MCF 10A (cell line): ENCODE measurements at regions not wholly inside any gene's neighbourhood (a gene's known extent, or its start where the extent isn't known, plus 50 kb on each side); places are given as distances from the start of the nearest gene placed in this dataset.

Experiments
- BruUV-seq: library from RNA; stranded (reverse); fragments of 400-500 nt; replicated peaks from 2 replicates; lab custom pipeline; 2021; lab: Mats Ljungman, UMichigan
- CTCF ChIA-PET: fragments of 300-600 bp; sonication (Branson Sonifier 250); formaldehyde crosslinking; extraction: SDS; loops from one replicate; lab custom pipeline; 2021; ENCODE audit warnings: antibody characterized with exemption, inconsistent platforms; lab: Yijun Ruan, JAX
- POLR2A ChIA-PET: fragments of 300-600, 350-650 bp; sonication (Branson Sonifier 250); formaldehyde crosslinking; extraction: SDS; loops from one replicate; lab custom pipeline; 2020; ENCODE audit warnings: antibody characterized with exemption, inconsistent platforms; lab: Yijun Ruan, JAX
- DNase-seq: peaks from one replicate; pipeline ENCODE4 v3.0.0-alpha.2; 2018; ENCODE audit not compliant: unreplicated experiment
- H3K27ac Mint-ChIP-seq: one replicate; pipeline ENCODE4 v1.8.0; 2022; ENCODE audit warnings: mild to moderate bottlenecking, low read depth, mixed read lengths; ENCODE audit not compliant: unreplicated experiment
- H3K27me3 Mint-ChIP-seq: one replicate; pipeline ENCODE4 v1.8.0; 2022; ENCODE audit warnings: mixed read lengths; ENCODE audit not compliant: insufficient read depth, unreplicated experiment
- H3K36me3 Mint-ChIP-seq: one replicate; pipeline ENCODE4 v1.8.0; 2022; ENCODE audit warnings: mild to moderate bottlenecking, moderate library complexity, mixed read lengths; ENCODE audit not compliant: insufficient read depth, unreplicated experiment
- H3K4me1 Mint-ChIP-seq: one replicate; pipeline ENCODE4 v1.8.0; 2022; ENCODE audit warnings: mixed read lengths; ENCODE audit not compliant: insufficient read depth, unreplicated experiment
- H3K4me3 Mint-ChIP-seq: one replicate; pipeline ENCODE4 v1.8.0; 2022; ENCODE audit warnings: mild to moderate bottlenecking, moderate library complexity, mixed read lengths; ENCODE audit not compliant: unreplicated experiment
- H3K9me3 Mint-ChIP-seq: one replicate; pipeline ENCODE4 v1.8.0; 2022; ENCODE audit warnings: mixed read lengths; ENCODE audit not compliant: unreplicated experiment
- intact Hi-C: fragments of 100-400 bp; cut with micrococcal nuclease; formaldehyde crosslinking; loops from 2 replicates; pipeline ENCODE4 v1.14.1; 2022
- TF ChIP-seq, protein P1 (sequence below): fragments of 200-600 bp; IDR thresholded peaks from one replicate; pipeline ENCODE4 v1.8.0; 2022; ENCODE audit warnings: antibody characterized with exemption, mild to moderate bottlenecking; ENCODE audit not compliant: unreplicated experiment

- CTCF ChIA-PET: interaction anchor here (0.5 to 0.6 kb wide), 3 partner anchors 78 to 129 kb away, joined by 3 read pairs; no protein-coding TSS in a partner anchor
- no peak overlapping the region for H3K4me3 Mint-ChIP-seq
- no TSS peak for BruUV-seq
- TF ChIP-seq, protein P1, sequence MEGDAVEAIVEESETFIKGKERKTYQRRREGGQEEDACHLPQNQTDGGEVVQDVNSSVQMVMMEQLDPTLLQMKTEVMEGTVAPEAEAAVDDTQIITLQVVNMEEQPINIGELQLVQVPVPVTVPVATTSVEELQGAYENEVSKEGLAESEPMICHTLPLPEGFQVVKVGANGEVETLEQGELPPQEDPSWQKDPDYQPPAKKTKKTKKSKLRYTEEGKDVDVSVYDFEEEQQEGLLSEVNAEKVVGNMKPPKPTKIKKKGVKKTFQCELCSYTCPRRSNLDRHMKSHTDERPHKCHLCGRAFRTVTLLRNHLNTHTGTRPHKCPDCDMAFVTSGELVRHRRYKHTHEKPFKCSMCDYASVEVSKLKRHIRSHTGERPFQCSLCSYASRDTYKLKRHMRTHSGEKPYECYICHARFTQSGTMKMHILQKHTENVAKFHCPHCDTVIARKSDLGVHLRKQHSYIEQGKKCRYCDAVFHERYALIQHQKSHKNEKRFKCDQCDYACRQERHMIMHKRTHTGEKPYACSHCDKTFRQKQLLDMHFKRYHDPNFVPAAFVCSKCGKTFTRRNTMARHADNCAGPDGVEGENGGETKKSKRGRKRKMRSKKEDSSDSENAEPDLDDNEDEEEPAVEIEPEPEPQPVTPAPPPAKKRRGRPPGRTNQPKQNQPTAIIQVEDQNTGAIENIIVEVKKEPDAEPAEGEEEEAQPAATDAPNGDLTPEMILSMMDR: no peak
- H3K36me3 Mint-ChIP-seq: no peaks in the 10 kb centered on the region
- intact Hi-C loops: no loop called here
- H3K9me3 Mint-ChIP-seq: no peaks in the 10 kb centered on the region
- no peaks in the 10 kb centered on the region for H3K4me1 Mint-ChIP-seq
- POLR2A ChIA-PET: interaction anchor here (0.6 to 1.5 kb wide), 6 partner anchors 11 to 286 kb away, joined by 3 to 4 read pairs (median 4); no protein-coding TSS in a partner anchor
- DNase-seq: peak; percentile 51
- no peaks in the 10 kb centered on the region for H3K27me3 Mint-ChIP-seq
- no peak overlapping the region for H3K27ac Mint-ChIP-seq
These were observed 285.3 kb upstream of the KITLG start for GRCh38 chr12:88865537-88865936.

GRCh38 chr12:88860851-88861250 lies 280.6 kb upstream of the KITLG start:
- no peak for DNase-seq
- H3K36me3 Mint-ChIP-seq: no peaks in the 10 kb centered on the region
- no peaks in the 10 kb centered on the region for H3K4me1 Mint-ChIP-seq
- intact Hi-C loops: no loop called here
- H3K9me3 Mint-ChIP-seq: no peaks in the 10 kb centered on the region
- POLR2A ChIA-PET: interaction anchor here (0.7 to 1.0 kb wide), 2 partner anchors 111 to 203 kb away, joined by 3 read pairs; no protein-coding TSS in a partner anchor
- H3K27me3 Mint-ChIP-seq: no peaks in the 10 kb centered on the region
- no TSS peak for BruUV-seq
- H3K27ac Mint-ChIP-seq: no peak overlapping the region
- TF ChIP-seq, protein P1: no peak
- CTCF ChIA-PET: interaction anchor here (0.6 to 0.7 kb wide), 2 partner anchors 66 to 133 kb away, joined by 4 read pairs; no protein-coding TSS in a partner anchor
- H3K4me3 Mint-ChIP-seq: no peak overlapping the region

- intact Hi-C loops: no loop called here
- no peak overlapping the region for H3K4me3 Mint-ChIP-seq
- no peak for DNase-seq
- H3K27ac Mint-ChIP-seq: no peak overlapping the region
- no peaks in the 10 kb centered on the region for H3K27me3 Mint-ChIP-seq
- no peaks in the 10 kb centered on the region for H3K36me3 Mint-ChIP-seq
- no TSS peak for BruUV-seq
- peaks cover 9% of the 10 kb centered on the region for H3K4me1 Mint-ChIP-seq
- no peaks in the 10 kb centered on the region for H3K9me3 Mint-ChIP-seq
- ChIA-PET CTCF (interaction anchor here (0.6 to 1.0 kb wide), 2 partner anchors 12 to 40 kb away, joined by 3 read pairs; no protein-coding TSS in a partner anchor), POLR2A (interaction anchor here (0.6 kb wide), 2 partner anchors 45 to 832 kb away, joined by 3 read pairs; no protein-coding TSS in a partner anchor)
- TF ChIP-seq, protein P1: no peak
These were observed 275.9 kb upstream of the KITLG start for GRCh38 chr12:88856201-88856600.

GRCh38 chr12:88855301-88855700 lies 275.0 kb upstream of the KITLG start:
- Mint-ChIP-seq H3K4me1 (peaks cover 9% of the 10 kb centered on the region), H3K4me3 (no peak overlapping the region), H3K9me3 (no peaks in the 10 kb centered on the region), H3K27me3 (no peaks in the 10 kb centered on the region), H3K36me3 (no peaks in the 10 kb centered on the region), H3K27ac (no peak overlapping the region)
- intact Hi-C loops: no loop called here
- CTCF ChIA-PET: interaction anchor here (0.5 to 1.0 kb wide), 2 partner anchors 39 to 613 kb away, joined by 3 read pairs; no protein-coding TSS in a partner anchor
- POLR2A ChIA-PET: interaction anchor here (0.6 to 1.2 kb wide), 2 partner anchors 66 to 231 kb away, joined by 3 to 4 read pairs; no protein-coding TSS in a partner anchor
- TF ChIP-seq, protein P1: no peak
- BruUV-seq: no TSS peak
- DNase-seq: no peak
